PFSK-1 (cell line): ENCODE measurements at regions not wholly inside any gene's neighbourhood (a gene's known extent, or its start where the extent isn't known, plus 50 kb on each side); places are given as distances from the start of the nearest gene placed in this dataset.

Experiments
- FOXP2 ChIP-seq: optimal IDR thresholded peaks from 2 replicates; pipeline ENCODE3; 2011; ENCODE audit warnings: borderline replicate concordance, control low read depth, inconsistent platforms; ENCODE audit not compliant: insufficient read depth; ENCODE audit errors: extremely low read length, extremely low read depth
- POLR2AphosphoS5 ChIP-seq: IDR thresholded peaks from 2 replicates; pipeline ENCODE4 v1.6.1; 2012; ENCODE audit warnings: low read depth, mild to moderate bottlenecking, control low read depth, low read length, moderate library complexity
- SIN3A ChIP-seq: IDR thresholded peaks from 2 replicates; pipeline ENCODE4 v1.6.1; 2012; ENCODE audit warnings: mild to moderate bottlenecking, low read length, moderate library complexity, borderline replicate concordance; ENCODE audit not compliant: insufficient read depth
- TAF1 ChIP-seq: IDR thresholded peaks from 2 replicates; pipeline ENCODE4 v1.6.1; 2012; ENCODE audit warnings: low read length, control low read depth, borderline replicate concordance; ENCODE audit not compliant: insufficient read depth
- TF ChIP-seq, protein P1 (sequence below), 2 experiments: IDR thresholded peaks; 2 replicates each; pipeline versions ENCODE4 v1.6.1 to v1.8.0; 2011 to 2012; ENCODE audit warnings: low read depth in 2 of 2, low read length in 2 of 2, control low read depth in 1 of 2, inconsistent platforms in 1 of 2, mild to moderate bottlenecking in 1 of 2, moderate library complexity in 1 of 2; ENCODE audit not compliant: insufficient read depth in 1 of 2

- TF ChIP-seq POLR2AphosphoS5 (no peak), TAF1 (no peak), SIN3A (no peak), FOXP2 (no peak)
- TF ChIP-seq, protein P1, sequence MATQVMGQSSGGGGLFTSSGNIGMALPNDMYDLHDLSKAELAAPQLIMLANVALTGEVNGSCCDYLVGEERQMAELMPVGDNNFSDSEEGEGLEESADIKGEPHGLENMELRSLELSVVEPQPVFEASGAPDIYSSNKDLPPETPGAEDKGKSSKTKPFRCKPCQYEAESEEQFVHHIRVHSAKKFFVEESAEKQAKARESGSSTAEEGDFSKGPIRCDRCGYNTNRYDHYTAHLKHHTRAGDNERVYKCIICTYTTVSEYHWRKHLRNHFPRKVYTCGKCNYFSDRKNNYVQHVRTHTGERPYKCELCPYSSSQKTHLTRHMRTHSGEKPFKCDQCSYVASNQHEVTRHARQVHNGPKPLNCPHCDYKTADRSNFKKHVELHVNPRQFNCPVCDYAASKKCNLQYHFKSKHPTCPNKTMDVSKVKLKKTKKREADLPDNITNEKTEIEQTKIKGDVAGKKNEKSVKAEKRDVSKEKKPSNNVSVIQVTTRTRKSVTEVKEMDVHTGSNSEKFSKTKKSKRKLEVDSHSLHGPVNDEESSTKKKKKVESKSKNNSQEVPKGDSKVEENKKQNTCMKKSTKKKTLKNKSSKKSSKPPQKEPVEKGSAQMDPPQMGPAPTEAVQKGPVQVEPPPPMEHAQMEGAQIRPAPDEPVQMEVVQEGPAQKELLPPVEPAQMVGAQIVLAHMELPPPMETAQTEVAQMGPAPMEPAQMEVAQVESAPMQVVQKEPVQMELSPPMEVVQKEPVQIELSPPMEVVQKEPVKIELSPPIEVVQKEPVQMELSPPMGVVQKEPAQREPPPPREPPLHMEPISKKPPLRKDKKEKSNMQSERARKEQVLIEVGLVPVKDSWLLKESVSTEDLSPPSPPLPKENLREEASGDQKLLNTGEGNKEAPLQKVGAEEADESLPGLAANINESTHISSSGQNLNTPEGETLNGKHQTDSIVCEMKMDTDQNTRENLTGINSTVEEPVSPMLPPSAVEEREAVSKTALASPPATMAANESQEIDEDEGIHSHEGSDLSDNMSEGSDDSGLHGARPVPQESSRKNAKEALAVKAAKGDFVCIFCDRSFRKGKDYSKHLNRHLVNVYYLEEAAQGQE (IDR thresholded peaks at IDR 0.05; ENCODE audit: insufficient read depth in 1 of 2, low read depth in 2 of 2, low read length in 2 of 2) = no peak
Observed at GRCh38 chr4:20572976-20573375, 127.3 kb upstream of the PACRGL start.

- no peak for TF ChIP-seq FOXP2
- TF ChIP-seq TAF1 = no peak
- TF ChIP-seq, protein P1 (IDR thresholded peaks at IDR 0.05; ENCODE audit: insufficient read depth in 1 of 2, low read depth in 2 of 2, low read length in 2 of 2) = no peak
- TF ChIP-seq POLR2AphosphoS5 = no peak
- no peak for TF ChIP-seq SIN3A
Observed at GRCh38 chr4:20574986-20575385, 125.3 kb upstream of the PACRGL start.

DNA sequence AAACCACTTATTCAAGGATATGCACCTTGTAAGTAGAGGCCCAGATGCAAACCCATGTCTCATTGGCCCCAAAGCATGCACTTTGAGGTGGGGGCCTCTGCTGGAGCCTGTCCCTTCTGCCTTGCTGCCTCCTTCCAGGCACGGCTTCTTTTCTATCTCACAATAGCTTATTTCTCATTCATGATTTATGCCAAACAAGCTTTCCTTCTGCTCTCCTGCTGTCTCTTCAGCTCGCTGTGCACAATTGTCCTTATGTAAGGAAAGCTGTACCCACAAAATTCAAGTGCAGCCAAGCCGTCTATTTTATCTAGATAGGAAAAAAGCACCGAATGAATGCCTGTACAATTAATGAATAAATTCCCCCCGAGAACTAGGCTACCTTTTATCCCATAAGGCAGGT lies 124.8 kb upstream of the PACRGL start:
- TF ChIP-seq FOXP2 = no peak
- TF ChIP-seq, protein P1 (IDR thresholded peaks at IDR 0.05; ENCODE audit: insufficient read depth in 1 of 2, low read depth in 2 of 2, low read length in 2 of 2) = no peak
- no peak for TF ChIP-seq TAF1
- no peak for TF ChIP-seq POLR2AphosphoS5
- TF ChIP-seq SIN3A = no peak

- TF ChIP-seq FOXP2 (no peak), POLR2AphosphoS5 (no peak), SIN3A (no peak), TAF1 (no peak)
- TF ChIP-seq, protein P1 (IDR thresholded peaks at IDR 0.05; ENCODE audit: insufficient read depth in 1 of 2, low read depth in 2 of 2, low read length in 2 of 2) = no peak
Observed at GRCh38 chr4:20576861-20577260, 123.4 kb upstream of the PACRGL start.

GRCh38 chr4:20577702-20578101 lies 122.6 kb upstream of the PACRGL start:
- TF ChIP-seq TAF1 (no peak), POLR2AphosphoS5 (no peak), SIN3A (no peak), FOXP2 (no peak)
- TF ChIP-seq, protein P1 (IDR thresholded peaks at IDR 0.05; ENCODE audit: insufficient read depth in 1 of 2, low read depth in 2 of 2, low read length in 2 of 2) = no peak
